HCT116 (cell line): ENCODE measurements at regions not wholly inside any gene's neighbourhood (a gene's known extent, or its start where the extent isn't known, plus 50 kb on each side); places are given as distances from the start of the nearest gene placed in this dataset.

ENCODE experiments used
- ATAC-seq: fragments of 200-7000 bp; cut with Tn5 transposase; 2 replicates; pipeline ENCODE4 v1.9.1; 2020; ENCODE audit warnings: mild to moderate bottlenecking, moderate library complexity
- BruUV-seq: library from RNA; stranded (reverse); fragments of 400-500 nt; replicated peaks from 2 replicates; lab custom pipeline; 2021; lab: Mats Ljungman, UMichigan
- CTCF ChIA-PET: fragments of 300-600 bp; sonication (Branson Sonifier 250); formaldehyde crosslinking; loops from one replicate; lab custom pipeline; 2021; ENCODE audit warnings: antibody characterized with exemption; lab: Charles Lee
- POLR2A ChIA-PET: fragments of 300-600, 350-600 bp; sonication (Branson Sonifier 250); formaldehyde crosslinking; loops from one replicate; lab custom pipeline; 2021; ENCODE audit warnings: antibody characterized with exemption; lab: Charles Lee
- RAD21 ChIA-PET, 2 experiments: fragments of 300-600 bp; sonication (Branson Sonifier 250); formaldehyde crosslinking; loops; one replicate each; lab custom pipeline; 2023; ENCODE audit warnings: low total read pairs in 2 of 2; ENCODE audit not compliant: uncharacterized antibody in 2 of 2, unreplicated experiment in 2 of 2, low non-redundant PET in 1 of 2; lab: Charles Lee
- DNase-seq: peaks from one replicate; pipeline ENCODE4 v3.0.0-alpha.2; 2010; ENCODE audit warnings: low read depth, low spot score
- H2AFZ ChIP-seq: fragments of 200-600 bp; shearing (Covaris generic), sonication (generic); 2 replicates; pipeline ENCODE4 v1.6.1; 2017; ENCODE audit warnings: low read depth, mixed run types, mixed read lengths, antibody characterized with exemption, low read length; ENCODE audit not compliant: poor library complexity, severe bottlenecking
- H3K27ac ChIP-seq: 2 replicates; pipeline ENCODE4 v1.5.1; 2012; ENCODE audit warnings: low read depth, low read length
- H3K27me3 ChIP-seq: fragments of 200-600 bp; sonication (generic); 2 replicates; pipeline ENCODE4 v1.6.1; 2016; ENCODE audit warnings: mixed run types, low read length, mixed read lengths; ENCODE audit not compliant: insufficient read depth
- H3K36me3 ChIP-seq, 2 experiments: fragments of 200-500 bp in 1 of 2; fragments of 200-600 bp in 1 of 2; sonication (Bioruptor generic) in 1 of 2; sonication (generic) in 1 of 2; 2 replicates each; pipeline versions ENCODE4 v1.5.1 to v1.6.1; 2014 to 2016; ENCODE audit warnings: low read length in 2 of 2, inconsistent platforms in 1 of 2, mixed read lengths in 1 of 2, mixed run types in 1 of 2; ENCODE audit not compliant: insufficient read depth in 2 of 2, control insufficient read depth in 1 of 2
- H3K4me1 ChIP-seq, 2 experiments: fragments of 200-600 bp in 1 of 2; sonication (generic) in 1 of 2; 2 replicates each; pipeline versions ENCODE4 v1.5.1 to v1.6.1; 2012 to 2017; ENCODE audit warnings: low read length in 2 of 2, inconsistent platforms in 1 of 2, mild to moderate bottlenecking in 1 of 2, mixed read lengths in 1 of 2, mixed run types in 1 of 2, moderate library complexity in 1 of 2; ENCODE audit not compliant: insufficient read depth in 2 of 2, control insufficient read depth in 1 of 2
- H3K4me2 ChIP-seq: fragments of 200-600 bp; sonication (generic); 2 replicates; pipeline ENCODE4 v1.6.1; 2017; ENCODE audit warnings: mixed run types, low read length, mixed read lengths
- H3K4me3 ChIP-seq, 2 experiments: fragments of 200-600 bp in 1 of 2; sonication (generic) in 1 of 2; replicated peaks in 1 of 2; 2 replicates each; pipeline ENCODE4 v1.5.1; 2011 to 2016; ENCODE audit warnings: low read length in 2 of 2, control low read depth in 1 of 2, low read depth in 1 of 2, mild to moderate bottlenecking in 1 of 2, mixed read lengths in 1 of 2, mixed run types in 1 of 2
- H3K79me2 ChIP-seq: fragments of 200-600 bp; sonication (generic); 2 replicates; pipeline ENCODE4 v1.6.1; 2017; ENCODE audit warnings: mild to moderate bottlenecking, mixed run types, low read length, moderate library complexity, mixed read lengths; ENCODE audit not compliant: insufficient read depth
- H3K9ac ChIP-seq: fragments of 200-600 bp; sonication (generic); 2 replicates; pipeline ENCODE4 v1.6.1; 2016; ENCODE audit warnings: low read length, mixed read lengths
- H3K9me2 ChIP-seq: fragments of 200-600 bp; sonication (generic), shearing (Covaris generic); 2 replicates; pipeline ENCODE4 v1.6.1; 2017; ENCODE audit warnings: mixed run types, mild to moderate bottlenecking, moderate library complexity; ENCODE audit not compliant: insufficient read depth
- H3K9me3 ChIP-seq, 2 experiments: fragments of 200-500 bp in 1 of 2; fragments of 200-600 bp in 1 of 2; sonication (Bioruptor generic) in 1 of 2; sonication (generic) in 1 of 2; 2 replicates each; pipeline ENCODE4 v1.6.1; 2014 to 2017; ENCODE audit warnings: low read length in 2 of 2, mixed read lengths in 2 of 2, inconsistent platforms in 1 of 2, low read depth in 1 of 2, mild to moderate bottlenecking in 1 of 2, mixed run types in 1 of 2, moderate library complexity in 1 of 2; ENCODE audit not compliant: control insufficient read depth in 1 of 2, insufficient read depth in 1 of 2
- H4K20me1 ChIP-seq: fragments of 200-600 bp; sonication (generic), shearing (Covaris generic); 2 replicates; pipeline ENCODE4 v1.6.1; 2017; ENCODE audit warnings: mixed run types, mild to moderate bottlenecking, moderate library complexity; ENCODE audit not compliant: insufficient read depth
- ATF3 ChIP-seq: IDR thresholded peaks from 2 replicates; pipeline ENCODE4 v1.6.1; 2012
- CBX3 ChIP-seq: IDR thresholded peaks from 2 replicates; pipeline ENCODE4 v1.6.1; 2012; ENCODE audit warnings: low read depth
- CEBPB ChIP-seq: IDR thresholded peaks from 2 replicates; pipeline ENCODE4 v1.6.1; 2012; ENCODE audit warnings: low read depth
- CTCF ChIP-seq, 3 experiments: fragments of 200-600 bp in 1 of 3; sonication (generic) in 1 of 3; IDR thresholded peaks in 2 of 3; conservative IDR thresholded peaks in 1 of 3; 2 replicates each; pipeline ENCODE4 v1.5.1; 2012 to 2017; ENCODE audit warnings: low read depth in 2 of 3, low read length in 2 of 3, antibody characterized with exemption in 1 of 3, borderline replicate concordance in 1 of 3, control low read depth in 1 of 3, mild to moderate bottlenecking in 1 of 3, mixed read lengths in 1 of 3, mixed run types in 1 of 3, moderate library complexity in 1 of 3; ENCODE audit not compliant: insufficient read depth in 1 of 3
- EGR1 ChIP-seq: IDR thresholded peaks from 2 replicates; pipeline ENCODE4 v1.6.1; 2012; ENCODE audit warnings: low read depth
- FOSL1 ChIP-seq: IDR thresholded peaks from 2 replicates; pipeline ENCODE4 v1.6.1; 2012; ENCODE audit warnings: low read depth
- JUND ChIP-seq: IDR thresholded peaks from 2 replicates; pipeline ENCODE4 v1.6.1; 2012
- POLR2A ChIP-seq: IDR thresholded peaks from 2 replicates; pipeline ENCODE4 v1.7.0; 2011; ENCODE audit warnings: borderline replicate concordance; ENCODE audit not compliant: insufficient read depth, insufficient read length; ENCODE audit errors: extremely low read depth
- POLR2AphosphoS5 ChIP-seq: IDR thresholded peaks from 2 replicates; pipeline ENCODE4 v1.6.1; 2011; ENCODE audit warnings: mild to moderate bottlenecking, low read depth, low read length, moderate library complexity
- RAD21 ChIP-seq: IDR thresholded peaks from 2 replicates; pipeline ENCODE4 v1.6.1; 2012; ENCODE audit warnings: low read depth, mild to moderate bottlenecking
- REST ChIP-seq: IDR thresholded peaks from 2 replicates; pipeline ENCODE4 v1.6.1; 2012; ENCODE audit warnings: low read depth
- SIN3A ChIP-seq: IDR thresholded peaks from 2 replicates; pipeline ENCODE4 v1.6.1; 2012; ENCODE audit warnings: low read depth
- SP1 ChIP-seq: IDR thresholded peaks from 2 replicates; pipeline ENCODE4 v1.6.1; 2012; ENCODE audit warnings: low read depth
- TCF7L2 ChIP-seq: IDR thresholded peaks from 2 replicates; pipeline ENCODE4 v1.7.0; 2011; ENCODE audit warnings: borderline replicate concordance, inconsistent platforms; ENCODE audit not compliant: insufficient read depth, insufficient read length; ENCODE audit errors: extremely low read depth
- YY1 ChIP-seq: IDR thresholded peaks from 2 replicates; pipeline ENCODE4 v1.6.1; 2011; ENCODE audit warnings: low read length, low read depth, moderate library complexity, mild to moderate bottlenecking; ENCODE audit not compliant: insufficient replicate concordance; ENCODE audit errors: extremely low read depth
- ZNF274 ChIP-seq: fragments of 200-500 bp; sonication (Bioruptor generic); IDR thresholded peaks from 2 replicates; pipeline ENCODE4 v1.6.1; 2014; ENCODE audit warnings: mild to moderate bottlenecking, low read depth, low read length, inconsistent platforms
- intact Hi-C: fragments of 100-400 bp; cut with micrococcal nuclease; formaldehyde crosslinking; loops from 2 replicates; pipeline ENCODE4 v1.10.0; 2022

- no peak for TF ChIP-seq CBX3
- no peak for TF ChIP-seq TCF7L2
- no peak for TF ChIP-seq JUND
- TF ChIP-seq ATF3: no peak
Observed at GRCh38 chr16:54506214-54506580, 219.6 kb upstream of the IRX3 start (continued).

GRCh38 chr16:54505549-54506213 is 219.1 kb upstream of the IRX3 start:
- Histone ChIP-seq H3K4me3 (no peak overlapping the region), H3K9me3 (no peaks in the 10 kb centered on the region), H3K4me1 (peaks cover 0 to 5% of the 10 kb centered on the region in 2 experiments; a peak in 1 of 4 replicates)
- no peak for TF ChIP-seq SIN3A
- TF ChIP-seq YY1: no peak
- TF ChIP-seq REST: no peak
- TF ChIP-seq EGR1: no peak
- no peak for TF ChIP-seq SP1
- no peak for TF ChIP-seq CTCF (IDR thresholded peaks at IDR 0.05 in 2 of 3, conservative IDR thresholded peaks at IDR 0.05 in 1 of 3; ENCODE audit: borderline replicate concordance in 1 of 3, insufficient read depth in 1 of 3, low read depth in 2 of 3, low read length in 2 of 3)
- no peak for TF ChIP-seq POLR2A
- no peak for TF ChIP-seq ATF3
- no peak for TF ChIP-seq TCF7L2
- no peak for TF ChIP-seq RAD21
- TF ChIP-seq CBX3: no peak
- no peak for TF ChIP-seq CEBPB
- no peak for TF ChIP-seq ZNF274
- no peak for TF ChIP-seq POLR2AphosphoS5
- no peak for TF ChIP-seq FOSL1
- TF ChIP-seq, all 23 proteins: peak for 0
- ChIA-PET POLR2A (no interaction called here), CTCF (no interaction called here), RAD21 (no interaction called here)
- Histone ChIP-seq H3K27me3 (peaks cover 33% of the 10 kb centered on the region), H3K36me3 (no peaks in the 10 kb centered on the region), H3K9ac (no peak overlapping the region), H3K27ac (no peak overlapping the region), H3K4me2 (no peak overlapping the region), H2AFZ (no peak overlapping the region), H3K79me2 (no peaks in the 10 kb centered on the region), H4K20me1 (no peaks in the 10 kb centered on the region), H3K9me2 (no peaks in the 10 kb centered on the region)
- no TSS peak for BruUV-seq
- DNase-seq: no peak
- intact Hi-C loops: no loop called here
- ATAC-seq: no peak
